Liver (tissue), 8 donors: ENCODE measurements at regions not wholly inside any gene's neighbourhood (a gene's known extent, or its start where the extent isn't known, plus 50 kb on each side); places are given as distances from the start of the nearest gene placed in this dataset.

Experiments
- DNase-seq: peaks from one replicate; pipeline ENCODE4 v3.0.0-alpha.2; 2017; ENCODE audit warnings: low spot score
- H3K27ac ChIP-seq, 2 donors: one replicate each; pipeline ENCODE4 v1.7.0; 2013; ENCODE audit warnings: inconsistent platforms in 2 of 2, low read length in 2 of 2, control low read depth in 1 of 2, low read depth in 1 of 2, mild to moderate bottlenecking in 1 of 2
- H3K27me3 ChIP-seq, 4 donors: one replicate each; pipeline versions ENCODE4 v1.6.1 to v1.7.0; 2013; ENCODE audit warnings: low read length in 3 of 4, inconsistent platforms in 1 of 4, mild to moderate bottlenecking in 1 of 4, moderate library complexity in 1 of 4; ENCODE audit not compliant: control insufficient read depth in 4 of 4, insufficient read depth in 4 of 4
- H3K36me3 ChIP-seq, 4 donors: one replicate each; pipeline versions ENCODE4 v1.6.1 to v1.7.0; 2013; ENCODE audit warnings: low read length in 3 of 4, mild to moderate bottlenecking in 3 of 4, low read depth in 1 of 4, moderate library complexity in 1 of 4; ENCODE audit not compliant: control insufficient read depth in 4 of 4, insufficient read depth in 3 of 4
- H3K4me1 ChIP-seq, 4 donors: one replicate each; pipeline versions ENCODE4 v1.6.1 to v1.7.0; 2013; ENCODE audit warnings: low read length in 3 of 4, mild to moderate bottlenecking in 3 of 4, moderate library complexity in 1 of 4; ENCODE audit not compliant: control insufficient read depth in 4 of 4, insufficient read depth in 4 of 4
- H3K4me3 ChIP-seq, 3 donors: one replicate each; pipeline versions ENCODE4 v1.6.1 to v1.7.0; 2013; ENCODE audit warnings: low read length in 3 of 3, control low read depth in 1 of 3, low read depth in 1 of 3, mild to moderate bottlenecking in 1 of 3
- H3K9ac ChIP-seq, 2 donors: one replicate each; pipeline ENCODE4 v1.7.0; 2013; ENCODE audit warnings: low read length in 2 of 2, mild to moderate bottlenecking in 2 of 2, moderate library complexity in 2 of 2, control low read depth in 1 of 2, low read depth in 1 of 2
- H3K9me3 ChIP-seq, 4 donors: one replicate each; pipeline versions ENCODE4 v1.6.1 to v1.7.0; 2013; ENCODE audit warnings: low read length in 3 of 4; ENCODE audit not compliant: control insufficient read depth in 4 of 4
- EGR1 ChIP-seq, 2 donors: IDR thresholded peaks; 2 replicates each; pipeline ENCODE4 v1.6.1; 2016 to 2018; ENCODE audit warnings: antibody characterized with exemption in 2 of 2, low read depth in 2 of 2
- FOXA1 ChIP-seq: IDR thresholded peaks from 2 replicates; pipeline ENCODE4 v1.6.1; 2016; ENCODE audit warnings: antibody characterized with exemption
- FOXA2 ChIP-seq: IDR thresholded peaks from 2 replicates; pipeline ENCODE4 v1.6.1; 2016; ENCODE audit warnings: antibody characterized with exemption
- GABPA ChIP-seq, 2 donors: IDR thresholded peaks in 1 of 2; conservative IDR thresholded peaks in 1 of 2; 2 replicates each; pipeline ENCODE4 v1.6.1; 2016; ENCODE audit warnings: antibody characterized with exemption in 2 of 2, mild to moderate bottlenecking in 1 of 2, moderate library complexity in 1 of 2
- HNF4A ChIP-seq, 2 donors: conservative IDR thresholded peaks; 2 replicates each; pipeline ENCODE4 v1.6.1; 2016; ENCODE audit warnings: antibody characterized with exemption in 2 of 2, mild to moderate bottlenecking in 2 of 2
- HNF4G ChIP-seq: IDR thresholded peaks from 2 replicates; pipeline ENCODE4 v1.6.1; 2016; ENCODE audit warnings: antibody characterized with exemption
- JUND ChIP-seq, 2 donors: IDR thresholded peaks; 2 replicates each; pipeline ENCODE4 v1.6.1; 2016; ENCODE audit warnings: antibody characterized with exemption in 2 of 2
- NR2F2 ChIP-seq: IDR thresholded peaks from 2 replicates; pipeline ENCODE4 v1.6.1; 2016; ENCODE audit warnings: antibody characterized with exemption
- RAD21 ChIP-seq, 2 donors: IDR thresholded peaks; 2 replicates each; pipeline ENCODE4 v1.6.1; 2016; ENCODE audit warnings: antibody characterized with exemption in 2 of 2, mild to moderate bottlenecking in 2 of 2
- RXRA ChIP-seq, 2 donors: IDR thresholded peaks; 2 replicates each; pipeline ENCODE4 v1.6.1; 2017 to 2018; ENCODE audit warnings: antibody characterized with exemption in 2 of 2, mild to moderate bottlenecking in 1 of 2
- SP1 ChIP-seq: IDR thresholded peaks from 2 replicates; pipeline ENCODE4 v1.6.1; 2018; ENCODE audit warnings: antibody characterized with exemption, mild to moderate bottlenecking
- TAF1 ChIP-seq: conservative IDR thresholded peaks from 2 replicates; pipeline ENCODE4 v1.6.1; 2016; ENCODE audit warnings: antibody characterized with exemption, mild to moderate bottlenecking
- YY1 ChIP-seq: IDR thresholded peaks from 2 replicates; pipeline ENCODE4 v1.6.1; 2016; ENCODE audit warnings: antibody characterized with exemption, mild to moderate bottlenecking
- whole genome bisulfite sequencing: extraction: QIAGEN DNeasy Blood & Tissue Kit; methylation state at CpG from one replicate; pipeline ENCODE4 v1.1.7; 2013; 5-methylcytosine and 5-hydroxymethylcytosine counted together
- TF ChIP-seq, protein P1 (sequence below): IDR thresholded peaks from 2 replicates; pipeline ENCODE4 v1.6.1; 2016; ENCODE audit warnings: antibody characterized with exemption
- TF ChIP-seq, protein P2 (sequence below): IDR thresholded peaks from 2 replicates; pipeline ENCODE4 v1.6.1; 2016; ENCODE audit warnings: antibody characterized with exemption
- TF ChIP-seq, protein P3 (sequence below): IDR thresholded peaks from 2 replicates; pipeline ENCODE4 v1.6.1; 2016; ENCODE audit warnings: antibody characterized with exemption
- TF ChIP-seq, protein P4 (sequence below): fragments of 150-350 bp; IDR thresholded peaks from 2 replicates; pipeline ENCODE4 v1.5.1; 2017; ENCODE audit warnings: improper control_type of control experiment, low read depth, low read length; ENCODE audit not compliant: missing input control
- TF ChIP-seq, protein P5 (sequence below): IDR thresholded peaks from 2 replicates; pipeline ENCODE4 v1.6.1; 2016; ENCODE audit warnings: antibody characterized with exemption, mild to moderate bottlenecking
- donor health status: healthy.
- donor health status: healthy.
- donor health status: healthy.
- donor health status: healthy.
- donor health status: healthy.

DNA sequence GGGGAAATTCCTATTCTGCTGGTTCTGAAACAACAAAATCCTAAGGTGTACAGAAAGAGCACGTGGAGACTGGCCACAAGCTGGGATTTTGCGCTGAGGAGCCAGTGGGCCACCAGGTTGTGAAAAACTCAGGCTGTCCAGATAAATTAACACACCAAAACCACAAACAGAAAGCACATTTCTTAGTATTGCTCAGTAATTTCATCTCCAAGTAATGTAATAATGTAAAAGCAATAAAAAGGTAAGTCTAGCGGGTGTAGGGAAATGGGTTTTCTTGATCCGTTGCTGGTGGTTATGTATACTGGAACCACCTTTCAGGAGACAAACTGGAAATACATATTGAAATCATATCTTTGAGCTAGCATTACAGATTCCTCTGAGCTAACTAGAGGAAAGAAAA lies 195.6 kb upstream of the CNR1 start:
- Histone ChIP-seq H3K9me3 (no peaks in the 10 kb centered on the region), H3K27ac (no peak overlapping the region), H3K4me3 (no peak overlapping the region), H3K36me3 (no peaks in the 10 kb centered on the region), H3K4me1 (peaks cover 0 to 3% (median 0%) of the 10 kb centered on the region in 4 donors), H3K9ac (no peak overlapping the region), H3K27me3 (no peaks in the 10 kb centered on the region)
- 88% methylated on average over 4 of the region's 4 CpGs for WGBS
- no peak for DNase-seq
- TF ChIP-seq RXRA (IDR thresholded peaks at IDR 0.05) (no peak), JUND (IDR thresholded peaks at IDR 0.05) (no peak), TAF1 (no peak), HNF4G (no peak), EGR1 (IDR thresholded peaks at IDR 0.05; ENCODE audit: low read depth in 2 of 2) (no peak), GABPA (IDR thresholded peaks at IDR 0.05 in 1 of 2, conservative IDR thresholded peaks at IDR 0.05 in 1 of 2) (no peak), FOXA2 (no peak), FOXA1 (no peak), HNF4A (conservative IDR thresholded peaks at IDR 0.05) (no peak), RAD21 (IDR thresholded peaks at IDR 0.05) (no peak), SP1 (no peak)
- TF ChIP-seq, protein P1, sequence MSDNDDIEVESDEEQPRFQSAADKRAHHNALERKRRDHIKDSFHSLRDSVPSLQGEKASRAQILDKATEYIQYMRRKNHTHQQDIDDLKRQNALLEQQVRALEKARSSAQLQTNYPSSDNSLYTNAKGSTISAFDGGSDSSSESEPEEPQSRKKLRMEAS = no peak
- TF ChIP-seq, protein P2, sequence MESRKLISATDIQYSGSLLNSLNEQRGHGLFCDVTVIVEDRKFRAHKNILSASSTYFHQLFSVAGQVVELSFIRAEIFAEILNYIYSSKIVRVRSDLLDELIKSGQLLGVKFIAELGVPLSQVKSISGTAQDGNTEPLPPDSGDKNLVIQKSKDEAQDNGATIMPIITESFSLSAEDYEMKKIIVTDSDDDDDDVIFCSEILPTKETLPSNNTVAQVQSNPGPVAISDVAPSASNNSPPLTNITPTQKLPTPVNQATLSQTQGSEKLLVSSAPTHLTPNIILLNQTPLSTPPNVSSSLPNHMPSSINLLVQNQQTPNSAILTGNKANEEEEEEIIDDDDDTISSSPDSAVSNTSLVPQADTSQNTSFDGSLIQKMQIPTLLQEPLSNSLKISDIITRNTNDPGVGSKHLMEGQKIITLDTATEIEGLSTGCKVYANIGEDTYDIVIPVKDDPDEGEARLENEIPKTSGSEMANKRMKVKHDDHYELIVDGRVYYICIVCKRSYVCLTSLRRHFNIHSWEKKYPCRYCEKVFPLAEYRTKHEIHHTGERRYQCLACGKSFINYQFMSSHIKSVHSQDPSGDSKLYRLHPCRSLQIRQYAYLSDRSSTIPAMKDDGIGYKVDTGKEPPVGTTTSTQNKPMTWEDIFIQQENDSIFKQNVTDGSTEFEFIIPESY = no peak
- TF ChIP-seq, protein P3, sequence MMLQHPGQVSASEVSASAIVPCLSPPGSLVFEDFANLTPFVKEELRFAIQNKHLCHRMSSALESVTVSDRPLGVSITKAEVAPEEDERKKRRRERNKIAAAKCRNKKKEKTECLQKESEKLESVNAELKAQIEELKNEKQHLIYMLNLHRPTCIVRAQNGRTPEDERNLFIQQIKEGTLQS = no peak

DNA sequence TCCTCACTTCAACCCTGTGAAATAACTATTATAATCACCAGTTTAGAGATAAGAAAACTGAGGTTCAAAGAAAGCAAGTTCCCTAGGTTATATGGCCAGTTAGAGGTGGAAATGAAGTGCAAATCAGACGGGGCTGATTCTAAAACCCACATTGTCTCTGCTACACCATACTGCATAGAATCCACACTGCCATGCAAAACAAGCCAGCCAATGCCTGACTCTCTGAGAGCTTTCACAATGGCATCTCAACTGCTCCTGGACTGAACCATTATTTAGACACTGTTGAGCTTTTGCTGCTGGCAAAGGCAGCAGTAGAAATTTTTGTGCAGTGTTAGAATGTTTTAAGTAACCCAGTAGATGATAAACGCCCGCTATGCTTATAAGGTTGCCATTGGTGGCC lies 195.2 kb upstream of the CNR1 start:
- TF ChIP-seq GABPA (IDR thresholded peaks at IDR 0.05 in 1 of 2, conservative IDR thresholded peaks at IDR 0.05 in 1 of 2) (no peak), SP1 (no peak), JUND (IDR thresholded peaks at IDR 0.05) (no peak), RXRA (IDR thresholded peaks at IDR 0.05) (no peak), RAD21 (IDR thresholded peaks at IDR 0.05) (no peak), HNF4G (no peak), EGR1 (IDR thresholded peaks at IDR 0.05; ENCODE audit: low read depth in 2 of 2) (no peak), FOXA2 (no peak), YY1 (no peak), HNF4A (conservative IDR thresholded peaks at IDR 0.05) (no peak), TAF1 (no peak), NR2F2 (no peak), FOXA1 (no peak)
- TF ChIP-seq, protein P4, sequence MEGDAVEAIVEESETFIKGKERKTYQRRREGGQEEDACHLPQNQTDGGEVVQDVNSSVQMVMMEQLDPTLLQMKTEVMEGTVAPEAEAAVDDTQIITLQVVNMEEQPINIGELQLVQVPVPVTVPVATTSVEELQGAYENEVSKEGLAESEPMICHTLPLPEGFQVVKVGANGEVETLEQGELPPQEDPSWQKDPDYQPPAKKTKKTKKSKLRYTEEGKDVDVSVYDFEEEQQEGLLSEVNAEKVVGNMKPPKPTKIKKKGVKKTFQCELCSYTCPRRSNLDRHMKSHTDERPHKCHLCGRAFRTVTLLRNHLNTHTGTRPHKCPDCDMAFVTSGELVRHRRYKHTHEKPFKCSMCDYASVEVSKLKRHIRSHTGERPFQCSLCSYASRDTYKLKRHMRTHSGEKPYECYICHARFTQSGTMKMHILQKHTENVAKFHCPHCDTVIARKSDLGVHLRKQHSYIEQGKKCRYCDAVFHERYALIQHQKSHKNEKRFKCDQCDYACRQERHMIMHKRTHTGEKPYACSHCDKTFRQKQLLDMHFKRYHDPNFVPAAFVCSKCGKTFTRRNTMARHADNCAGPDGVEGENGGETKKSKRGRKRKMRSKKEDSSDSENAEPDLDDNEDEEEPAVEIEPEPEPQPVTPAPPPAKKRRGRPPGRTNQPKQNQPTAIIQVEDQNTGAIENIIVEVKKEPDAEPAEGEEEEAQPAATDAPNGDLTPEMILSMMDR = no peak
- TF ChIP-seq, protein P1 = no peak
- TF ChIP-seq, protein P5, sequence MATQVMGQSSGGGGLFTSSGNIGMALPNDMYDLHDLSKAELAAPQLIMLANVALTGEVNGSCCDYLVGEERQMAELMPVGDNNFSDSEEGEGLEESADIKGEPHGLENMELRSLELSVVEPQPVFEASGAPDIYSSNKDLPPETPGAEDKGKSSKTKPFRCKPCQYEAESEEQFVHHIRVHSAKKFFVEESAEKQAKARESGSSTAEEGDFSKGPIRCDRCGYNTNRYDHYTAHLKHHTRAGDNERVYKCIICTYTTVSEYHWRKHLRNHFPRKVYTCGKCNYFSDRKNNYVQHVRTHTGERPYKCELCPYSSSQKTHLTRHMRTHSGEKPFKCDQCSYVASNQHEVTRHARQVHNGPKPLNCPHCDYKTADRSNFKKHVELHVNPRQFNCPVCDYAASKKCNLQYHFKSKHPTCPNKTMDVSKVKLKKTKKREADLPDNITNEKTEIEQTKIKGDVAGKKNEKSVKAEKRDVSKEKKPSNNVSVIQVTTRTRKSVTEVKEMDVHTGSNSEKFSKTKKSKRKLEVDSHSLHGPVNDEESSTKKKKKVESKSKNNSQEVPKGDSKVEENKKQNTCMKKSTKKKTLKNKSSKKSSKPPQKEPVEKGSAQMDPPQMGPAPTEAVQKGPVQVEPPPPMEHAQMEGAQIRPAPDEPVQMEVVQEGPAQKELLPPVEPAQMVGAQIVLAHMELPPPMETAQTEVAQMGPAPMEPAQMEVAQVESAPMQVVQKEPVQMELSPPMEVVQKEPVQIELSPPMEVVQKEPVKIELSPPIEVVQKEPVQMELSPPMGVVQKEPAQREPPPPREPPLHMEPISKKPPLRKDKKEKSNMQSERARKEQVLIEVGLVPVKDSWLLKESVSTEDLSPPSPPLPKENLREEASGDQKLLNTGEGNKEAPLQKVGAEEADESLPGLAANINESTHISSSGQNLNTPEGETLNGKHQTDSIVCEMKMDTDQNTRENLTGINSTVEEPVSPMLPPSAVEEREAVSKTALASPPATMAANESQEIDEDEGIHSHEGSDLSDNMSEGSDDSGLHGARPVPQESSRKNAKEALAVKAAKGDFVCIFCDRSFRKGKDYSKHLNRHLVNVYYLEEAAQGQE = no peak
- TF ChIP-seq, protein P3 = no peak
- TF ChIP-seq, protein P2 = no peak
- Histone ChIP-seq H3K9me3 (no peaks in the 10 kb centered on the region), H3K27ac (no peak overlapping the region), H3K4me1 (peaks cover 0 to 3% (median 0%) of the 10 kb centered on the region in 4 donors), H3K36me3 (no peaks in the 10 kb centered on the region), H3K4me3 (no peak overlapping the region), H3K27me3 (no peaks in the 10 kb centered on the region), H3K9ac (no peak overlapping the region)
- 83% methylated on average over 3 of the region's 3 CpGs for WGBS
- no peak for DNase-seq
